ENCODE measurements at regions not wholly inside any gene's neighbourhood (a gene's known extent, or its start where the extent isn't known, plus 50 kb on each side); places are given as distances from the start of the nearest gene placed in this dataset.
"Not testable (repeated sequence)": the region's sequence is repeated elsewhere in the genome, so short reads cannot be mapped to it uniquely, and the experiment has no call there.

DNA sequence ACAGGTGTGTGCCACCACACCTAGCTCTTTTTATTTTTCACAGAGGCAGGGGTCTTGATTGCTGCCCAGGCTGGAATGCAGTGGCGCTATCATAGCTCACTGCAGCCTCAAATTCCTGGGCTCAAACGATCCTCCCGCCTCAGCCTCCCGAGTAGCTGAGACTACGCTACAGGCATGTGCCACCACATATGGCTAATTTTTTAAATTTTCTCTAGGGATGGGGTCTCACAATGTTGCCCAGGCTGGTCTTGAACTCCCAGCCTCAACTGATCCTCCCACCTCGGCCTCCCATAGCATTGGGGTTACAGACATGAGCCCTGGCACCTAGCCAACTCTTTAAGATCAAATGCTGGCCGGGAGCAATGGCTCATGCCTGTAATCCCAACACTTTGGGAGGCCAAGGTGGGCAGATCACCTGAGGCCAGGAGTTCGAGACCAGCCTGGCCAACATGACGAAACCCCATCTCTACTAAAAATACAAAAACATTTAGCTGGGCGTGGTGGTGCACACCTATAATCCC lies 50.6 kb upstream of the MYL10 start:
- DNase-seq (ENCODE audit: low read depth in 3 of 3) = not testable (repeated sequence)

DNA sequence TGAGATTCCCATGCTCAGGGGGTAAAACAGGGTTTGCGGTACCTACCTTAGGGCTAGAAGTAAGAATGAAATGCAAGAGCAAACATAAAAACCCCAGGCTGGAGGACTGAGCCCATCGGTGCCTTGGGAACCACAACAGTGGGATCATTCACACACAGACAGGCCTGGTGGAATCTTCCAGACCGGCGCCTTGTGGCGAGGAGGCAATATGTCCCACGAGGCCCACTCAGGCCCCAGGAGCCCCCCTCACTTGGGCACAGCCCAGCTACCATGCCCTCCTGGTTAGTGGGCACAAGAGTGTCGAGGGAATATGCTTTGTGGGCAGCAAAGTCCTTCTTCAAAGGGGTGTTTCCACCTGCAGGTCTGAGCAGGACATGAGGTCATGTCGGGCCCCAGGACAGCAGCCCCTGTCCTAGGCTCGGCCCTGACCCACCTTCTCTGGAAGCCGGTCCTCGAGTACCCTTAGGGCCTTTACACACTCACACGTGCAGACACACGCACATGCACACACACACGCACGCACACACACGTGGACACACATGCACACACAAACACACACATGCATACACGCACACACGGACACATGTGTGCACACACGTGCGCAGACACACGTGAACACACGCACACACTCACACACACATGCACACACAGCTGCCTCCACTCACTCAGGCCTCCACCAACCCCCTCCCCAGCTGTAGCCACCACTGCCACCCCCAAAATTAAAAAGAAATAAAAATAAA lies 51.5 kb upstream of the MYL10 start:
- DNase-seq (ENCODE audit: low read depth in 3 of 3) = no peak

DNA sequence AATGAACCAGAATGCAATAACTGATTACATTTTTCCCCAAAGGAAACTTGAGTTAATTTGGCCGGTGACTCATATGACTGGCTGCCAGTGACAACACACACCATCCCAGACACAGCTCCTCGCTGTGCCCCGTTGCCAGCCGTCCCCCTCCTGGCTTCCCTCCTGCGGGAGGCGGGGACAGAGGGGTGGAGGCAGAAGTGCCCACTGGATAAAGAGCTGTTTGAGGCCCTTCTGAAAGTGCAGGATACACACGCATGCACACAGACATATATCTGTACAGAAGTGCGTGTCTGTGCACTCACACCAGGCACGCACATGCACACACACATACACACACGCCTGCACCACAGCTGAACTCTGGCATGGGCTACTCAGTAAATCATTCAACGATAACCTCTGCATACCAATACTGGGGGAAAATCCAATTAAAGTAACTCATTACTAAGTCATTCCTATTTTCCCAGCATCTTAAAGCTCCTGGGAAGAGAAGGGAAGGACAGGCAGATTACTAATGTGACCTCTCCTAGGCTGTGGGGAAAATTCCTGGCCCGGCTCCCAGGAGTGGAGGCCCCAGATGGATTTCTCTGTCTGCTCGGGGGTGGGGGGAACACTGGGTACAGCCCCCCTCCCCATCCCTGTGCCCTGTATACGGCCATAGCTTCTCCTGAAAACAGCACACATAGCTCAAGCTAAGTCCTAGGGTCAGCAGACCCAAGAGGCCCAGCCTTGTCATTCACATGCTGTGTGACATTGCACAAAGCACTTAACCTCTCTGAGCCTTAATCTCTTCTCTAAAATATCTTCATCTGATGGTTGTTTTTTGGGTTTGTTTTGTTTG lies 52.3 kb upstream of the MYL10 start:
- DNase-seq (ENCODE audit: low read depth in 3 of 3) = no peak

DNA sequence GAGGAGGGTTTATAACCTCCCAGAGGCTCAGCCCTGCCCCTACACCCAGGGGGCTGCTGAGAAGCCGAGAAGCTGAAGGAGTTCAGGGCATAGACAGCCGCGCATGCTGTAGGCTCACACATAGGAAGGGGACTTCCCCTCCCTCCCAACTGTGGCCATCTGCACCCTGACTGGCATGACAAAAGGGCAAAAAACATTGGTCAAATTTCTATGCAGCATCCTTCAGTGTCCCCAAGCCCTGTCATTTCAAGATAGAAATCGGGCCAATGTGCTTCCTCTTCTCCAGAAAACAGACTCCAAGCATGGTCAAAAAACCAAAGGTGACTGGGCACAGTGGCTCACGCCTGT lies 55.9 kb upstream of the MYL10 start:
- no peak for DNase-seq (ENCODE audit: low read depth in 3 of 3)

DNA sequence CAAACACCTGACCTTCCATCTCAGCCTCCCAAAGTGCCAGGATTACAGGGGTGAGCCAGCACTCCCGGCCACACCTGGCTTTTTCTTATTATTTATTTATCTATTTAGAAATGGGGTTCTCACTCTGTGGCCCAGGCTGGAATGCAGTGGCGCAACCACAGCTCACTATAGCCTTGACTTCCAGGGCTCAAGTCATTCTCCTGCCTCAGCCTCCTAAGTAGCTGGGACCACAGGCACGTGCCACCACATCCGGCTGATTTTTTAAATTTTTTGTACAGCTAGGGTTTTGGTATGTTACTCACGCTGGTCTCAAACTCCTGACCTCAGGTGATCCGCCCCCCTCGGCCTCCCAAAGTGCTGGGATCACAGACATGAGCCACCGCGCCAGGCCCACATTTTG lies 56.9 kb upstream of the MYL10 start:
- no peak for DNase-seq (ENCODE audit: low read depth in 3 of 3)

DNA sequence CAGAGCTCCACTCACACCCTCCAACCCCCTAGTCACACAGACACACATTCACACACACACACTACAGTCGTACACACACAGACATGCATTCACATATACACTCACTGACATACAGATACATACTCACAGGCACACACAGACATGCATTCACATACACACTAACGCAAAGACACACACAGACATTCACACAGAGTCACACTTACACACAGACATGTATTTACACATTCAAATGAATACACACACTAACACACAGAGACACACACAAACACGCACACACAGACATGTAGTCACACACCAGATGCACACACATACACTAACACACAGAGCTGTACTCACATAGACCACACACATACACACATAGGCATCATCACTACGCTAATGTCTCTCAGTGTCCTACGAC lies 58.0 kb upstream of the MYL10 start:
- no peak for DNase-seq (ENCODE audit: low read depth in 3 of 3)

DNA sequence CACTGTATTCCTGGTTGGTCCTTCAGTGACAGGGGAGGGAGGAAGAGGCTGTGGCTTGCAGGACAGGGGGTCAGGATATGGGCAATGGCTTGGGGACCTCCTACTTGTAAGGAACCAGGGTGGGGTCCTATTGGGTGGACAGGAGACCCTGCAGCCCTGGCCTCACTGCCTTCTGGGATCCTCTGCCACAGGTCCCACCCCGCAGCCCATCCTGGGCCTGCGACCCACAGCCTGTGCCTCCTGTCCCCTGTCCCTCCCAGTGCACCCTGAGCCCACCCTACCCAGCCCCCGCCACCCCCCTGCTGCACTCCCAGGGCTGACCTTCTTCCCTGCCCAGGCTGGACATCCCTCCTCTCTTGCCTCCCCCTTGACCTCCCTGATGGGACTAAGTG lies 58.7 kb upstream of the MYL10 start:
- no peak for DNase-seq (ENCODE audit: low read depth in 3 of 3)

DNA sequence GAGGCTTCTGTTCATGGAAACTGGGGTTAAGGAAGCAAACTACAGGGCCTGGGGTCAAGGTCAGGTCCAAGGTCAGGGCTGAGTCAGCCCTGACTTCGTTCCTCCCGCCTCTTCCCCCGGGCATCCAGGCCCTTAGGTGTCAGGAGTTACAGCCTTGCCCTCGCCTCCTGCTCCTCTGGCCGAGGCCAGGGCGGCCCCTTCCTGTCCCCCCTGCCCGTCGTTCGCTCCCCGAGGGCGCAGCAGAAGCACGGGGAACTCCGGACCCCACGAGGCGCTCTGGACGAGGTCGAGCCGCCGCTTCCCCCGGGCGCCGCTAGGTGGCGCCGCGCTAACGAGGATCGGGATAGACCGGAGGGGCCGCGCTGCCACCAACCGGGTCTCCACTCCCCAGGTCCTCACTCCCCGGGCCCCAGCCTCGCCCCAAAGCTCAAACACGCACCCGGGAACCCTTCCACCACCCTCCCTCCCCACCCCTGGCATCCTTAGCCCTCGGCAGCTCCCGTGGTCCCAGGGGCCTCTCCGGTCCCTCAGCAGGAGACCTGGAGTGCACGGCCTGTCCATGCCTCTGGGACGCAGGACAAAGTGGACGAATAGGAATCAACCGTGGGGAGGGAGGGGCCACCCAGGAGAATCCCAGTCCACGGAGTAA lies 59.2 kb upstream of the MYL10 start:
- DNase-seq (ENCODE audit: low read depth in 3 of 3) = peak; percentile 62 to 73 (median 68)

DNA sequence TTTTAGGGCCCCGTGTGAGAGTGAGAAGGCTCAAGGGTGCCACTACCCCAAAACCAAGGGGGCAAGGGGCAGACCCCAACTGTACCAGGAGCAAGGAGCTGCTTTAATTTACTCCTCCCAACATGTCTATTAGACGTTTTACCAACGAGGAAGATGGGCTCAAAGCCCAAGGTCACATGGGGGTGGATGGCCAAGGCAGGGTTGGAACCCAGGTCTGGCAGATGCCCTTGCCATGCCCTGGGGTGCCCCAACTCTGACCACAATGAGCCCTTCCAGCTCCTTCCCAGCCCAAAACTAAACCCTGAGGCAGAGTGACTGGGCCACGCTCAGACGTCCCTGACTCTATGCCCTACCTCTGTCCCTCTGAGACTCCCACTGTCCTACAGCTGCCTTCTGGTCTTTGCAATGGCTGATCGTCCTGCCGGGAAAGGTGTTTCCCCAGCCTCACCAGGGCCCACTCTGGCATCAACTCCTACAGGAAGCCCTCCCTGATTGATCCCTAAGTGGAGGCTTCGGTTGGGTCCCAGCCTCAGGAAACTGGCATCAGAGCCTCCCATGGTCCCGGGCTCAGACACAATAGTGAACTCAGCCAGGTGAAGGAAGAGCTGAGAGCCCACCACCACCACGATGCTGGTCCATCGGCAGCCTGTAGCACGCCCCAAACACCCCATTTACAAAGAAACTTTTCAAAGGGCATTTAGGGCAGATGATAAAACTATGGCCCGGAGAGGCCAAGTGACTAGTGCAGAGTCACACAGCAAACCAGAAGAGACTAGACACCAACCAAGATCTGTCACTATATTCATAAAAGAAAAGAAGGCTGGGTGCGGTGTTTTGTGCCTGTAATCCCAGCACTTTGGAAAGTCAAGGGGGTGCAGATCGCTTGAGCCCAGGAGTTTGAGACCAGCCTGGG lies 60.2 kb upstream of the MYL10 start:
- no peak for DNase-seq (ENCODE audit: low read depth in 3 of 3)

DNA sequence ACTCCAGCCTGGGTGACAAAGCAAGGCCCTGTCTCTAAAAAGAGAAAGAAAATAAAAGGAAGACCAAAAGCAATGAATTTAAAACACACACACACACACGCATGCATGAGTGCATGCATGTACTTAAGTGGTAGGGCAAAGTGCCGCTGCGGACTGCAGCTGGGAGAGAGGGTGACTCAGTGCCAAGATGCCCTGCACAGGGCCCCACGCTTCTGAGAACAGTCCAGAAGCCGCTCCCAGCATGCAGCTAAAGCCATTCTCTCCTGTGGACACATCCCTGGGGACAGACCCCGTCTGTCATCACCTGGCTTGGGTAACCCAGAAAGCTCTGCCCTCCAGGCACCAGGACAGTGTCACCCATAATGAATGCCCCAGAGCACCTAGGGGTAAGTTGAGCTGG lies 61.0 kb upstream of the MYL10 start:
- DNase-seq (ENCODE audit: low read depth in 3 of 3) = no peak

DNA sequence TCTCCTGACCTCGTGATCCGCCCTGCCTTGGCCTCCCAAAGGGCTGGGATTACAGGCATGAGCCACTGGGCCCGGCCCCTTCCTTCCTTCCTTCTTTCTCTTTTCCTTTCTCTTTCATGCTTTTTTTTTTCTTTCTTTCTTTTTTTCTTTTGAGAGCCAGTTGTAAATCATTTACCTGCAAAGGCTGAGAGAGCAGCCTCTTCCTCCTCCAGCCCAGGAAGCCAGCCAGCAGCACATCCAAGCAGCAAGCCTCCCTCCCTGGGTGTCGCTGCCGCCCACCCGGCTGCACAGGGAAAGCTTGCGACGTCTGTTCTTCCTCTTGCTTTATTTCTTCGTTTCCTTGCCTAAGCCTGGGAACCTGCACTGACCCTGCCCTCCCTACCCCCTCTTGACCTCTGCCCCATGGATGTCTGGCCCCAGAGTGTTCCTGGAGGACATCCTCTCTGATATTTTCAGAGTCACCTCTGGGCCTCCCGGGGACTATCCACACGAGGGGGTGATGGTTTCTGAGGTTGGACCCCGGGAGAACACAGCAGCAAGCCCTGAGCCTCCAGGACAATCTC lies 62.8 kb upstream of the MYL10 start:
- no peak for DNase-seq (ENCODE audit: low read depth in 3 of 3)

DNA sequence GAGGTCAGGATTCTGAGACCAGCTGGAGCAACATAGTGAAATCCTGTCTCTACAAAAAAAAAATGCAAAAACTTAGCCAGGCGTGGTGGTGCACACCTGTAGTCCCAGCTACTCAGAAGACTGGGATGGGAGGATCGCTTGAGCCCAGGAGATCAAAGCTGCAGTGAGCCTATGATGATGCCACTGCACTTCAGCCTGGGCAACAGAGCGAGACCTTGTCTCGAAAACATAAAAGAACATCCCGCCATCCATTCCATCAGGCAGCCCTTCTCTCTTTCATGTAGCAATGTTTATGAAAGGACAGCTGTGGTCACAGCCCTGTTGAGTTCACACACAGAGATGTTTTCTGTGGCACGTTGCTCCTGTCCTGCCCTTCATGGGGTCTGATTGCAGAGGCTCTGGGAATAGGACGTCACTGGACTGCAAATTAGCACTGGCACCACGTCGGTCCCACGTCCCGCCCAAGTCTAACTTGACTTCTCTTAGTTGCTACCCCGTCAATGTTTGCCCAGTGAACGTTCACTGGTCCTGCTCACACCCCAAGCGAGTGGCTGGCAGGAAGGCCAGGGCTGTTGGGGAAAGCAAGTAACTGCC lies 64.5 kb upstream of the MYL10 start:
- no peak for DNase-seq (ENCODE audit: low read depth in 3 of 3)

DNA sequence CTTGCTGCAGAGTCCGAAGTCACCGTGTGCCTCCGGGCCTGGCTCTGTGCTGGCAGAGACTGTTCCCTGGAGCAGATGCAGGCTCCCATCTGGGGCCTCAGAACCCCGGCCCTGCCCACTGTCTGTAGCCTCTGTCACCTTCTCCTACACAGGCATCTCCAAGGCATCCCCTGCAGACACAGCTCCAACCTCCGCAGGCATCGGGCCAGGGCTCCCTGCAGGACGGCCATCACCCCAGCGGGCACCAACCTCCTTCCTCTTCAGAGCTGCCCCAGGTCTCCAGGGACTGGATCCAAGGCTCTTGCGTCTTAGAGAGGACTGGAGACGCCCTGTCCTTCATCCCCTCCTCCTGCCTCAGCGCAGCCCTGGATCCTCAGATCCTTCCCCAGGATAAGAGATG lies 69.9 kb upstream of the MYL10 start:
- no peak for DNase-seq (ENCODE audit: low read depth in 3 of 3)

DNA sequence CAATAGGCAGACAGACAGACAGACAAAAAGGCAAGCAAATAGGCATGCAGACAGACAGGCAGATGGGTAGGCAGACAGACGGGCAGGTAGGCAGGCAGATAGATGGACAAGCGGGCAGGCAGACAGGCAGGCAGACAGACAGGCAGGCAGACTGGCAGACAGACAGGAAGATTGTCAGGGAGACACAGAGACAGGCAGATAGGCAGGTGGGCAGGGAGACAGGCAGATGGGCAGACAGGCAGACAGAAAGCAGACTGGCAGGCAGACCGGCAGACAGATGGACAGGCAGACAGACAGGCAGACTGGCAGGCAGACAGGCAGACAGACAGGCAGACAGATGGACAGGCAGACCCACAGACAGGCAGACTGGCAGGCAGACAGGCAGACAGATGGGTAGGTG lies 70.3 kb upstream of the MYL10 start:
- DNase-seq (ENCODE audit: low read depth in 3 of 3) = no peak

DNA sequence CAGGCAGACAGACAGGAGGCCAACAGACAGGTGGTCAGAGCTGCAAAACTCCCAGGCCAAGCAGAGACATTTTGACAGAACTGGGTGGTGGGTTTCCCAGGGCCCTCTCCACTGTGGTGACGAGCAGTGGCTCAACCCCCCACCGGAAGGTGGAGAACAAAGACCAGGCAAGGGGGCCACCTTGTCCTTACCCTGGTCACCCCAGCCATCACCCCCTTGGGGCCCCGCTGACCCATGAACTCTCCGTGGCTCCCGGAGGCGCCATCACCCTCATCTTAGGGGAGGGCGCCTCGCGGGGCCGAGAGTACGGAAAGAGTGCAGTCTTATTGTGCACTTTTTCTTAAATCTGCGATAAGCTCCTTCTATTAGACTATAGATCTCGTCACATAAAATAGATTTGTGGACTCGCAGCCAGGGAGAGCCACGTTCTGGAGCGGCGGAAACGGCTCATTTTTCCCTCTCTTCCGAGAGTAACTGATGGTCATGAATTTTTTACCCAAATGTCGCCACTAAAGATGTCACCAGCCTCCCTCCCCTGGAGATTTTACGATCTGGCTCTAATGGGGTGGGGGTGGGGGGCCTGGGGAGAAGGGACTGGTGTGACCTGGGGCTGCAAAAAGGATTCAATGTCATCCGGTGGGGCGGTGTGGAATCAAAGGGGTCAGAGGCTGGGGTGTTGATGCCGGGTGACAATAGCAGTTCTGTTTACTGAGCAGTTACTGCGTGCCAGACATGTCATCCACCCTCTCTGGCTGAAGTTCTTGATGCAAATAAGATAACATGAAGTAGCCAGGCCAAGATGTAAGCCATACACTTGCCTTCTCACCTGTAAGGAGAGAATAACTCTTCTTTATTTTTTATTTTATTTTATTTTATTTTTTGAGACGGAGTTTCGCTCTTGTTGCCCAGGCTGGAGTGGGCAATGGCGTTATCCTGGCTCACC lies 71.1 kb upstream of the MYL10 start:
- DNase-seq (ENCODE audit: low read depth in 3 of 3) = no peak

DNA sequence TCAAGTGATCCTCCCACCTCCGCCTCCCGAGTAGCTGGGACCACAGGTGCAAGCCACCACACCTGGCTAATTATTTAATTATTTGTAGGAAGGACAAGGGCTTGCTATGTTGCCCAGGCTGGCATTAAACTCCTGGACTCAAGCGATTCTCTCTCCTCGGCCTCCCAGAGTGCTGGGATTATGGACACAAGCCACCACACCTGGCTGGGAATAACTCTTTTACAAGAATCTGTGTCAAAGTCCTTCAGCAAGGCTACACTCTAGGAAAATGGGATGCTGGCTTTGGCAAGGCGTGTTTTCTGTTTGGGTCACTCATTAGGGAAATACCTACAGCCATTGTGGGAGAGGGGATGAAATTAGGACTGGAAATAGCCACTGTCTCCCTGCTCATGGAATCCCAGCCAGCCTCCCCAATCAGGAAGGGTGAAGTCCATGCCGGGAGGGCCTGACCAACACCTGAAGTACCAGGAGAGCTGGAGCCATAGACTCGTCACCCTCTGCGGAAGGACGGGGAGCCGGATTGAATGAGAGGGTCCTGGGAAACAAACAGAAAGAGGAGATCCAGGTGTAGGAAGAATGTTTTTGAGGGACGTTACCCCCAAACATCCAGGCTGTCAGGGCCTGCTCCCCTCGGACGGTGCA lies 72.2 kb upstream of the MYL10 start:
- DNase-seq (ENCODE audit: low read depth in 3 of 3) = no peak

DNA sequence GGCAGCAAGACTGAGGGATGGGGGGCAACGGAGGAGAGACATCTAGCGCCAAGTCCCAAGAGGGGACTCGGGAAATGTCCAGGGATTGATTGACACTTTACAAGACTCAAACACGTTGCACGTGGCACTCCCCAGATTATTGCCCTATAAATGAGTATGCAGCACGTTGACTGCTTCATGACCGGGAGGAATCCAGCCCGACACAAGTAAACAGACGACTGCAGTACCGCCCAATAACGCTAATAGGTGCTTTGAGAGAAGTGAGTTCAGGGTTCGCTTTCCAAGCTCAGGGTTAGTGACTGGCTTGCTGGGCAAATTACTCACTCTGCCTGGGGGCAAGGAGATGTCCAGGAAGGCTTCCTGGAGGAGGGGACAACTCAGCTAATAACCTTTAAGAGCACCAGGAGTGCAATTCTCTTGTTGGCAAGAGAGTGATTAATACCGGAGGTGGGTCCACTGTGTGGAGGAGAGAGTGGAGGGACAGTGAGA lies 73.3 kb upstream of the MYL10 start:
- no peak for DNase-seq (ENCODE audit: low read depth in 3 of 3)

DNA sequence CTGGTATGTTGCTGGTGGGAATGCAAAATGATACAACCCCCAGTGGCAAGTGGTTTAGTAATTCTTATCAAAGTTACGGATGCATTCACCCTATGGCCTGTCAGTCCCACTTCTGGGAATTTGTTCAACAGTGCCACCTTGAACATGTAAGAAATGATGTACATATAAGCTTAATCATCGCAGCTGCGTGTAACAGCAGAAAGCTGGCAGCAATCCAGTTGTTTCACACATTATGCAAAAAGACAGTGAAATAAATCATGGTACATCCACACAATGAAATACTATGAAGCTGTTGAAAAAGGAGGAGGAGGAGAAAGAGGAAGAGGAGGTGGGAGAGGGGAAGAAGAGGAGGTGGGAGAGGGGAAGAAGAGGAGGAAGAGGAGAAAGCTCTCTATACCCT lies 76.2 kb upstream of the MYL10 start:
- DNase-seq (ENCODE audit: low read depth in 3 of 3) = no peak

DNA sequence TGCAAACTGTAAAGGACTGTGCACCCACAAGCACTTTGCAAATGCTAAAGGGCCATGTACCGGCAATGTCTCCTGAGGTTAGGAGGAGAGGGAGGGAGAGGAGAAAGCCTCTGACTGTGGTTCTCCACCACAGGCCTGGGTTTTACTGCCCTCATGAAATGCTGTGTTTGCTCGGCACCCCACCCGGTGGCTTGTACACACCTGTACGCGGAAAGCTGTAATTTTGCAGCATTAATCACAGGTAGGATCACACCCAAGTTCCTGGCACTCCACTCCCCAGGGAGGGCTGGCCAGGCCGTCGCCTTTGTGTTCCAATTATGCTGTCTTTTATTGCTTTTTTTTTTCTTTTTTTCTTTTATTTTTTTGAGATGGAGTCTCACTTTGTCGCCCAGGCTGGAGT lies 78.5 kb upstream of the MYL10 start:
- no peak for DNase-seq (ENCODE audit: low read depth in 3 of 3)
